ENCODE measurements at regions not wholly inside any gene's neighbourhood (a gene's known extent, or its start where the extent isn't known, plus 50 kb on each side); places are given as distances from the start of the nearest gene placed in this dataset.

GRCh38 chr11:80948781-80949180 lies 1508.0 kb upstream of the TENM4 start:
- TF ChIP-seq CTCF (conservative IDR thresholded peaks at IDR 0.05; ENCODE audit: low read depth, low read length) (no peak), EZH2 (IDR thresholded peaks at IDR 0.05; ENCODE audit: low read length, unreplicated experiment) (no peak)

All from PC-3 (cell line).